ENCODE measurements at regions not wholly inside any gene's neighbourhood (a gene's known extent, or its start where the extent isn't known, plus 50 kb on each side); places are given as distances from the start of the nearest gene placed in this dataset.

DNA sequence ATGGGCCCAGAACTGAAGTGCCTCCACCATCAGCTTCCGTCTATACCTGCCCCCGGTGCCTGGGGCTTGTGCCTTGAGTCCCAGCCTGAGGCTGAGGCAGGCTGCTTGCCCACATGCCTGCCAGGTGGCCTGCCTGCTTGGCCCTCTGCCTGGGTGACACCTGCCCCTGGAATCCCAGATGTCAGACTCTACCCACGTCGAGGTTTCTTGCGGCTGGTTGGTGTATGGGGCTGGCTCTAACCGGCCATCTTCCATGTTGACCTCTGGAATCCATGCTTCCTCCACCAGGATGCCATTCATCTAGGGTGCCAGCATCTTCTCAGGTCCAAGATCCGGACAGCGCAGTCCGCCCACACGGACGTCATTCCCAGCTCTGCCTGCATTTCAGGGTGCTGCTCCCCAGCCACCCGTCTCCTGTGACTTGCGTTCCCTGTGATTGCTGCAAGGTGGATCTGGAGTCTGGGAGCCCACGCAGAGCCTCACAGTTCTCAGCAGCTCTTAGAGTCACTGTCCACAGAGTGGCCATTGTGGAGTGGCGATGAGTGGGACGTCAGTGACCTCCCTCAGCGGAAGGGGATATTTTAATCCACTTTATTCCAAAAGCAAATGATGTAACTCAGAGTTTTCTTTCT, 298.1 kb downstream of the TCERG1L start:
- H3K4me1 ChIP-seq (ENCODE audit: control insufficient read depth in 2 of 3, insufficient read depth in 2 of 3, low read depth in 1 of 3, low read length in 3 of 3): no peaks in the 10 kb centered on the region
- H3K9ac ChIP-seq (ENCODE audit: low read length in 3 of 3): no peak overlapping the region
- no peak overlapping the region for H3K27ac ChIP-seq (ENCODE audit: low read depth in 2 of 2, low read length in 2 of 2)
- DNase-seq (no peak), FAIRE-seq (no peak)
- H3K4me3 ChIP-seq (ENCODE audit: low read length in 3 of 3): no peak overlapping the region
- H3K27me3 ChIP-seq (ENCODE audit: control insufficient read depth, insufficient read depth, low read length): no peaks in the 10 kb centered on the region
- H3K9me3 ChIP-seq (ENCODE audit: control insufficient read depth in 2 of 3, insufficient read depth in 1 of 3, low read length in 3 of 3): peaks cover 0 to 2% (median 0%) of the 10 kb centered on the region in 3 donors
- intact Hi-C loops (cut with DNase I): no loop called here
- TF ChIP-seq, protein P1, sequence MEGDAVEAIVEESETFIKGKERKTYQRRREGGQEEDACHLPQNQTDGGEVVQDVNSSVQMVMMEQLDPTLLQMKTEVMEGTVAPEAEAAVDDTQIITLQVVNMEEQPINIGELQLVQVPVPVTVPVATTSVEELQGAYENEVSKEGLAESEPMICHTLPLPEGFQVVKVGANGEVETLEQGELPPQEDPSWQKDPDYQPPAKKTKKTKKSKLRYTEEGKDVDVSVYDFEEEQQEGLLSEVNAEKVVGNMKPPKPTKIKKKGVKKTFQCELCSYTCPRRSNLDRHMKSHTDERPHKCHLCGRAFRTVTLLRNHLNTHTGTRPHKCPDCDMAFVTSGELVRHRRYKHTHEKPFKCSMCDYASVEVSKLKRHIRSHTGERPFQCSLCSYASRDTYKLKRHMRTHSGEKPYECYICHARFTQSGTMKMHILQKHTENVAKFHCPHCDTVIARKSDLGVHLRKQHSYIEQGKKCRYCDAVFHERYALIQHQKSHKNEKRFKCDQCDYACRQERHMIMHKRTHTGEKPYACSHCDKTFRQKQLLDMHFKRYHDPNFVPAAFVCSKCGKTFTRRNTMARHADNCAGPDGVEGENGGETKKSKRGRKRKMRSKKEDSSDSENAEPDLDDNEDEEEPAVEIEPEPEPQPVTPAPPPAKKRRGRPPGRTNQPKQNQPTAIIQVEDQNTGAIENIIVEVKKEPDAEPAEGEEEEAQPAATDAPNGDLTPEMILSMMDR (IDR thresholded peaks at IDR 0.05; ENCODE audit: borderline replicate concordance, extremely low read depth, insufficient read depth): no peak
- no peaks in the 10 kb centered on the region for H3K36me3 ChIP-seq (ENCODE audit: control insufficient read depth in 2 of 3, insufficient read depth in 3 of 3, low read length in 3 of 3)

- Histone ChIP-seq H3K4me1 (ENCODE audit: control insufficient read depth in 2 of 3, insufficient read depth in 2 of 3, low read depth in 1 of 3, low read length in 3 of 3) (no peaks in the 10 kb centered on the region), H3K9me3 (ENCODE audit: control insufficient read depth in 2 of 3, insufficient read depth in 1 of 3, low read length in 3 of 3) (peaks cover 0 to 2% (median 0%) of the 10 kb centered on the region in 3 donors), H3K27me3 (ENCODE audit: control insufficient read depth, insufficient read depth, low read length) (no peaks in the 10 kb centered on the region), H3K36me3 (ENCODE audit: control insufficient read depth in 2 of 3, insufficient read depth in 3 of 3, low read length in 3 of 3) (no peaks in the 10 kb centered on the region), H3K4me3 (ENCODE audit: low read length in 3 of 3) (no peak overlapping the region), H3K9ac (ENCODE audit: low read length in 3 of 3) (no peak overlapping the region), H3K27ac (ENCODE audit: low read depth in 2 of 2, low read length in 2 of 2) (no peak overlapping the region)
- DNase-seq: no peak
- no peak for FAIRE-seq
- TF ChIP-seq, protein P1 (IDR thresholded peaks at IDR 0.05; ENCODE audit: borderline replicate concordance, extremely low read depth, insufficient read depth): no peak
- intact Hi-C loops (cut with DNase I): no loop called here
Measured at GRCh38 chr10:131014271-131014670, 297.2 kb downstream of the TCERG1L start.

DNA sequence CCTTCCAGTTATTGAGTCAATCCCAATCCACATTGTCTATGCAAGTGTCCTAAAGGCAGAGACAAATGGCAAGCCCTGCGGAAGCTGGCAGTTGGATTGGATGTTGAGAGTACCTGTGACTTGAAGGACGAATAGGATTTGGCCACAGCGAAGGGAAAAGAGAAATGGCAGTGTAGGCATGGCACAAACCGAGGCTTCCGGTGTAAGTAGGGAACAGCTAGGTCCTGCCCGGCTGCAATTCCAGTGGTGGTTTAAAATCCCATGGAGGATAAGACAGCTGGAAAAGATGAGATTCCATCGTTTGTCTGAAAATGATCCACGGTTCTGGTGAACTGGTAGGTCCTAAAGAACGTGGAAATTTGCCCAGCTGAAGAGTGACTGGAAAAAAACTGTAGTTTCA, 296.2 kb downstream of the TCERG1L start:
- intact Hi-C loops (cut with DNase I): no loop called here
- H3K27ac ChIP-seq (ENCODE audit: low read depth in 2 of 2, low read length in 2 of 2): no peak overlapping the region
- H3K9ac ChIP-seq (ENCODE audit: low read length in 3 of 3): no peak overlapping the region
- no peak overlapping the region for H3K4me3 ChIP-seq (ENCODE audit: low read length in 3 of 3)
- no peaks in the 10 kb centered on the region for H3K36me3 ChIP-seq (ENCODE audit: control insufficient read depth in 2 of 3, insufficient read depth in 3 of 3, low read length in 3 of 3)
- DNase-seq: no peak
- no peaks in the 10 kb centered on the region for H3K27me3 ChIP-seq (ENCODE audit: control insufficient read depth, insufficient read depth, low read length)
- FAIRE-seq: no peak
- no peaks in the 10 kb centered on the region for H3K9me3 ChIP-seq (ENCODE audit: control insufficient read depth in 2 of 3, insufficient read depth in 1 of 3, low read length in 3 of 3)
- TF ChIP-seq, protein P1 (IDR thresholded peaks at IDR 0.05; ENCODE audit: borderline replicate concordance, extremely low read depth, insufficient read depth): no peak
- H3K4me1 ChIP-seq (ENCODE audit: control insufficient read depth in 2 of 3, insufficient read depth in 2 of 3, low read depth in 1 of 3, low read length in 3 of 3): no peaks in the 10 kb centered on the region

DNA sequence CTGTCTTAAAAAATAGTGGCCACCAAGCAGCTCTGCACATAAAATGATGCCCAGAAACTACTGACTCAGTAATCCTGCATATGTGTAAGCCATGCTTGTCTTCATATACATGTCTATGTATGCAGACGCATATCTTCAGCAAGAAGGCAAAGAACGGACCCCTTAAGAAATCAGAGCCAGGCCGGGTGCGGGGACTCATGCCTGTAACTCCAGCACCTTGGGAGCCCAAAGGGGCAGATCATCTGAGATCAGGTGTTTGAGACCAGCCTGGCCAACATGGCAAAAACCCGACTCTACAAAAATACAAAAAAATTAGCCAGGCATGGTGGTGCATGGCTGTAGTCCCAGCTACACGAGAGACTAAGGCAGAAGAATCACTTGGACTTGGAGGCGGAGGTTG, 295.0 kb downstream of the TCERG1L start:
- Histone ChIP-seq H3K9me3 (ENCODE audit: control insufficient read depth in 2 of 3, insufficient read depth in 1 of 3, low read length in 3 of 3) (no peaks in the 10 kb centered on the region), H3K4me1 (ENCODE audit: control insufficient read depth in 2 of 3, insufficient read depth in 2 of 3, low read depth in 1 of 3, low read length in 3 of 3) (no peaks in the 10 kb centered on the region), H3K36me3 (ENCODE audit: control insufficient read depth in 2 of 3, insufficient read depth in 3 of 3, low read length in 3 of 3) (no peaks in the 10 kb centered on the region), H3K27me3 (ENCODE audit: control insufficient read depth, insufficient read depth, low read length) (no peaks in the 10 kb centered on the region), H3K4me3 (ENCODE audit: low read length in 3 of 3) (no peak overlapping the region), H3K27ac (ENCODE audit: low read depth in 2 of 2, low read length in 2 of 2) (no peak overlapping the region), H3K9ac (ENCODE audit: low read length in 3 of 3) (no peak overlapping the region)
- DNase-seq: no peak
- intact Hi-C loops (cut with DNase I): no loop called here
- FAIRE-seq: no peak
- TF ChIP-seq, protein P1 (IDR thresholded peaks at IDR 0.05; ENCODE audit: borderline replicate concordance, extremely low read depth, insufficient read depth): no peak
